Hepatocyte (in vitro differentiated cells): ENCODE measurements at regions not wholly inside any gene's neighbourhood (a gene's known extent, or its start where the extent isn't known, plus 50 kb on each side); places are given as distances from the start of the nearest gene placed in this dataset.

Source experiments
- DNase-seq: peaks from one replicate; pipeline ENCODE4 v3.0.0-alpha.2; 2016; ENCODE audit warnings: low spot score
- H2AFZ ChIP-seq: fragments of 200-600 bp; sonication (generic); 2 replicates; pipeline ENCODE4 v1.6.0; 2016; ENCODE audit warnings: antibody characterized with exemption, mild to moderate bottlenecking
- H3K27ac ChIP-seq: fragments of 200-600 bp; sonication (generic); 2 replicates; pipeline ENCODE4 v1.5.1; 2016; ENCODE audit warnings: mild to moderate bottlenecking
- H3K27me3 ChIP-seq: fragments of 200-600 bp; sonication (generic); 2 replicates; pipeline ENCODE4 v1.6.1; 2016
- H3K36me3 ChIP-seq: fragments of 200-600 bp; sonication (generic); replicated peaks from 2 replicates; pipeline ENCODE4 v1.5.1; 2016; ENCODE audit warnings: low read depth; ENCODE audit not compliant: insufficient read depth
- H3K4me1 ChIP-seq: fragments of 200-600 bp; sonication (generic); 2 replicates; pipeline ENCODE4 v1.5.1; 2016; ENCODE audit warnings: mild to moderate bottlenecking, moderate library complexity; ENCODE audit not compliant: insufficient read depth
- H3K4me2 ChIP-seq: fragments of 200-600 bp; sonication (generic); 2 replicates; pipeline ENCODE4 v1.6.0; 2016
- H3K4me3 ChIP-seq: fragments of 200-600 bp; sonication (generic); 2 replicates; pipeline ENCODE4 v1.5.1; 2016; ENCODE audit warnings: mild to moderate bottlenecking
- H3K79me2 ChIP-seq: fragments of 200-600 bp; sonication (generic); 2 replicates; pipeline ENCODE4 v1.6.0; 2017; ENCODE audit warnings: mild to moderate bottlenecking
- H3K9me2 ChIP-seq: fragments of 200-600 bp; sonication (generic); replicated peaks from 2 replicates; pipeline ENCODE4 v1.6.0; 2017; ENCODE audit warnings: mild to moderate bottlenecking; ENCODE audit not compliant: insufficient read depth
- H3K9me3 ChIP-seq: fragments of 200-600 bp; sonication (generic); 2 replicates; pipeline ENCODE4 v1.5.1; 2016; ENCODE audit warnings: low read depth, mild to moderate bottlenecking
- H4K20me1 ChIP-seq: fragments of 200-600 bp; sonication (generic); 2 replicates; pipeline ENCODE4 v1.6.0; 2016; ENCODE audit warnings: mild to moderate bottlenecking; ENCODE audit not compliant: insufficient read depth, poor library complexity, severe bottlenecking
- CTCF ChIP-seq: fragments of 200-600 bp; sonication (generic); IDR thresholded peaks from 2 replicates; pipeline ENCODE4 v1.5.1; 2016; ENCODE audit warnings: antibody characterized with exemption, mild to moderate bottlenecking; ENCODE audit not compliant: poor library complexity
- EZH2 ChIP-seq: fragments of 200-600 bp; sonication (generic); IDR thresholded peaks from 2 replicates; pipeline ENCODE4 v1.6.1; 2016; ENCODE audit warnings: antibody characterized with exemption, mild to moderate bottlenecking, borderline replicate concordance
- EZH2phosphoT487 ChIP-seq: fragments of 200-600 bp; sonication (generic); IDR thresholded peaks from one replicate; pipeline ENCODE4 v1.6.1; 2018; ENCODE audit warnings: antibody characterized with exemption, mild to moderate bottlenecking, low read depth, moderate library complexity; ENCODE audit not compliant: unreplicated experiment, severe bottlenecking
- WGBS: methylation state at CpG from one replicate; pipeline ENCODE4 v1.1.6; 2016; ENCODE audit warnings: low lambda C conversion rate; ENCODE audit errors: missing lambda C conversion rate; 5-methylcytosine and 5-hydroxymethylcytosine counted together

- H3K4me3 ChIP-seq: no peak overlapping the region
- no peak for DNase-seq
- TF ChIP-seq EZH2phosphoT487 (no peak), EZH2 (no peak), CTCF (no peak)
- H3K36me3 ChIP-seq: no peaks in the 10 kb centered on the region
- 95% methylated on average over 3 of the region's 3 CpGs for WGBS
- H3K27ac ChIP-seq: no peak overlapping the region
- H4K20me1 ChIP-seq: no peaks in the 10 kb centered on the region
- H3K9me2 ChIP-seq: no peaks in the 10 kb centered on the region
- no peaks in the 10 kb centered on the region for H3K9me3 ChIP-seq
- no peak overlapping the region for H2AFZ ChIP-seq
- H3K4me2 ChIP-seq: no peak overlapping the region
- no peaks in the 10 kb centered on the region for H3K4me1 ChIP-seq
- no peaks in the 10 kb centered on the region for H3K79me2 ChIP-seq
- no peaks in the 10 kb centered on the region for H3K27me3 ChIP-seq
Measured at GRCh38 chr22:48592066-48592345, 1235.7 kb downstream of the BRD1 start.

GRCh38 chr22:48591286-48592065, 1236.2 kb downstream of the BRD1 start:
- Histone ChIP-seq H3K4me2 (no peak overlapping the region), H3K79me2 (no peaks in the 10 kb centered on the region), H3K9me3 (no peaks in the 10 kb centered on the region), H4K20me1 (no peaks in the 10 kb centered on the region), H3K27me3 (no peaks in the 10 kb centered on the region), H3K36me3 (no peaks in the 10 kb centered on the region), H3K9me2 (no peaks in the 10 kb centered on the region), H2AFZ (no peak overlapping the region), H3K27ac (no peak overlapping the region), H3K4me3 (no peak overlapping the region), H3K4me1 (no peaks in the 10 kb centered on the region)
- TF ChIP-seq CTCF (no peak), EZH2phosphoT487 (no peak), EZH2 (no peak)
- DNase-seq: no peak
- 96% methylated on average over 29 of the region's 29 CpGs for WGBS

- Histone ChIP-seq H2AFZ (no peak overlapping the region), H3K9me2 (no peaks in the 10 kb centered on the region), H3K36me3 (no peaks in the 10 kb centered on the region), H3K27ac (no peak overlapping the region), H3K79me2 (no peaks in the 10 kb centered on the region), H3K4me1 (no peaks in the 10 kb centered on the region), H3K4me3 (no peak overlapping the region), H4K20me1 (no peaks in the 10 kb centered on the region), H3K4me2 (no peak overlapping the region), H3K27me3 (no peaks in the 10 kb centered on the region), H3K9me3 (no peaks in the 10 kb centered on the region)
- DNase-seq: no peak
- WGBS: 93% methylated on average over 19 of the region's 19 CpGs
- no peak for TF ChIP-seq EZH2phosphoT487
- no peak for TF ChIP-seq CTCF
Measured at GRCh38 chr22:48589901-48590300, 1237.8 kb downstream of the BRD1 start.

- Histone ChIP-seq H3K79me2 (no peaks in the 10 kb centered on the region), H4K20me1 (no peaks in the 10 kb centered on the region), H3K4me3 (no peak overlapping the region), H3K36me3 (no peaks in the 10 kb centered on the region), H3K27me3 (no peaks in the 10 kb centered on the region), H3K4me2 (no peak overlapping the region), H3K4me1 (no peaks in the 10 kb centered on the region), H2AFZ (no peak overlapping the region), H3K27ac (no peak overlapping the region), H3K9me2 (no peaks in the 10 kb centered on the region), H3K9me3 (no peaks in the 10 kb centered on the region)
- no peak for DNase-seq
- TF ChIP-seq EZH2 (no peak), EZH2phosphoT487 (no peak), CTCF (no peak)
- 80% methylated on average over 9 of the region's 9 CpGs for WGBS
Measured at GRCh38 chr22:48588878-48589450, 1238.7 kb downstream of the BRD1 start.
